ENCODE measurements at regions not wholly inside any gene's neighbourhood (a gene's known extent, or its start where the extent isn't known, plus 50 kb on each side); places are given as distances from the start of the nearest gene placed in this dataset.

GRCh38 chr4:113822555-113823290, 61.2 kb upstream of the CAMK2D start:
- ATAC-seq (ENCODE audit: low FRiP score) = no peak
- WGBS, 2 donors = 77 to 84% methylated on average over 1 of the region's 1 CpG
- intact Hi-C loops (cut with DNase I) = no loop called here

GRCh38 chr4:113821856-113822255, 60.3 kb upstream of the CAMK2D start:
- ATAC-seq (ENCODE audit: low FRiP score) (no peak), DNase-seq (no peak)
- intact Hi-C loops (cut with DNase I) = no loop called here
- H3K27me3 ChIP-seq (ENCODE audit: control insufficient read depth in 1 of 2, insufficient read depth in 2 of 2, low read length in 1 of 2) = no peaks in the 10 kb centered on the region
- H3K27ac ChIP-seq (ENCODE audit: low read depth in 1 of 2, low read length in 2 of 2) = no peak overlapping the region
- H3K4me3 ChIP-seq (ENCODE audit: low read length in 2 of 2) = no peak overlapping the region
- no peaks in the 10 kb centered on the region for H3K4me1 ChIP-seq (ENCODE audit: control insufficient read depth in 1 of 2, insufficient read depth in 2 of 2, low read length in 2 of 2)
- H3K9me3 ChIP-seq (ENCODE audit: control insufficient read depth, low read length) = no peaks in the 10 kb centered on the region
- H3K36me3 ChIP-seq (ENCODE audit: control insufficient read depth in 1 of 2, insufficient read depth in 2 of 2, low read length in 1 of 2) = no peaks in the 10 kb centered on the region
- WGBS, 2 donors = 79 to 82% methylated on average over 2 of the region's 2 CpGs

More at GRCh38 chr4:113822555-113823290, 61.2 kb upstream of the CAMK2D start:
- H3K27me3 ChIP-seq (ENCODE audit: control insufficient read depth in 1 of 2, insufficient read depth in 2 of 2, low read length in 1 of 2) = no peaks in the 10 kb centered on the region
- no peak overlapping the region for H3K4me3 ChIP-seq (ENCODE audit: low read length in 2 of 2)
- DNase-seq = no peak
- no peaks in the 10 kb centered on the region for H3K36me3 ChIP-seq (ENCODE audit: control insufficient read depth in 1 of 2, insufficient read depth in 2 of 2, low read length in 1 of 2)
- no peak overlapping the region for H3K27ac ChIP-seq (ENCODE audit: low read depth in 1 of 2, low read length in 2 of 2)
- H3K9me3 ChIP-seq (ENCODE audit: control insufficient read depth, low read length) = no peaks in the 10 kb centered on the region
- H3K4me1 ChIP-seq (ENCODE audit: control insufficient read depth in 1 of 2, insufficient read depth in 2 of 2, low read length in 2 of 2) = no peaks in the 10 kb centered on the region

GRCh38 chr4:113820108-113820507, 58.6 kb upstream of the CAMK2D start:
- H3K36me3 ChIP-seq (ENCODE audit: control insufficient read depth in 1 of 2, insufficient read depth in 2 of 2, low read length in 1 of 2) = no peaks in the 10 kb centered on the region
- no peaks in the 10 kb centered on the region for H3K9me3 ChIP-seq (ENCODE audit: control insufficient read depth, low read length)
- ATAC-seq (ENCODE audit: low FRiP score) (no peak), DNase-seq (no peak)
- intact Hi-C loops (cut with DNase I) = no loop called here
- WGBS, 2 donors = 55 to 56% methylated on average over 3 of the region's 3 CpGs
- no peak overlapping the region for H3K4me3 ChIP-seq (ENCODE audit: low read length in 2 of 2)
- no peak overlapping the region for H3K27ac ChIP-seq (ENCODE audit: low read depth in 1 of 2, low read length in 2 of 2)
- no peaks in the 10 kb centered on the region for H3K27me3 ChIP-seq (ENCODE audit: control insufficient read depth in 1 of 2, insufficient read depth in 2 of 2, low read length in 1 of 2)
- H3K4me1 ChIP-seq (ENCODE audit: control insufficient read depth in 1 of 2, insufficient read depth in 2 of 2, low read length in 2 of 2) = no peaks in the 10 kb centered on the region

GRCh38 chr4:113815826-113816225, 54.3 kb upstream of the CAMK2D start:
- DNase-seq = no peak
- Histone ChIP-seq H3K4me3 (ENCODE audit: low read length in 2 of 2) (no peak overlapping the region), H3K4me1 (ENCODE audit: control insufficient read depth in 1 of 2, insufficient read depth in 2 of 2, low read length in 2 of 2) (no peaks in the 10 kb centered on the region), H3K27me3 (ENCODE audit: control insufficient read depth in 1 of 2, insufficient read depth in 2 of 2, low read length in 1 of 2) (no peaks in the 10 kb centered on the region), H3K27ac (ENCODE audit: low read depth in 1 of 2, low read length in 2 of 2) (no peak overlapping the region), H3K9me3 (ENCODE audit: control insufficient read depth, low read length) (no peaks in the 10 kb centered on the region), H3K36me3 (ENCODE audit: control insufficient read depth in 1 of 2, insufficient read depth in 2 of 2, low read length in 1 of 2) (no peaks in the 10 kb centered on the region)
- intact Hi-C loops (cut with DNase I) = no loop called here
- WGBS, 2 donors = 84 to 91% methylated on average over 2 of the region's 2 CpGs
- ATAC-seq (ENCODE audit: low FRiP score) = no peak

GRCh38 chr4:113811359-113811758, 49.8 kb upstream of the CAMK2D start:
- Histone ChIP-seq H3K36me3 (ENCODE audit: control insufficient read depth in 1 of 2, insufficient read depth in 2 of 2, low read length in 1 of 2) (no peaks in the 10 kb centered on the region), H3K27ac (ENCODE audit: low read depth in 1 of 2, low read length in 2 of 2) (no peak overlapping the region), H3K9me3 (ENCODE audit: control insufficient read depth, low read length) (no peaks in the 10 kb centered on the region), H3K27me3 (ENCODE audit: control insufficient read depth in 1 of 2, insufficient read depth in 2 of 2, low read length in 1 of 2) (no peaks in the 10 kb centered on the region), H3K4me3 (ENCODE audit: low read length in 2 of 2) (no peak overlapping the region), H3K4me1 (ENCODE audit: control insufficient read depth in 1 of 2, insufficient read depth in 2 of 2, low read length in 2 of 2) (no peaks in the 10 kb centered on the region)
- intact Hi-C loops (cut with DNase I) = no loop called here
- DNase-seq (no peak), ATAC-seq (ENCODE audit: low FRiP score) (no peak)
